Caco-2 (cell line): ENCODE measurements at regions not wholly inside any gene's neighbourhood (a gene's known extent, or its start where the extent isn't known, plus 50 kb on each side); places are given as distances from the start of the nearest gene placed in this dataset.

Experiments used
- BruUV-seq: library from RNA; stranded (reverse); fragments of 400-500 nt; replicated peaks from 2 replicates; lab custom pipeline; 2021; lab: Mats Ljungman, UMichigan
- CTCF ChIA-PET: fragments of 300-600 bp; sonication (Branson Sonifier 250); formaldehyde crosslinking; loops from one replicate; lab custom pipeline; 2022; ENCODE audit warnings: antibody characterized with exemption; lab: Charles Lee
- POLR2A ChIA-PET: fragments of 300-600 bp; sonication (Branson Sonifier 250); formaldehyde crosslinking; loops from one replicate; lab custom pipeline; 2022; ENCODE audit warnings: antibody characterized with exemption; lab: Charles Lee
- DNase-seq, 2 experiments: peaks; one replicate each; pipeline versions ENCODE4 v3.0.0 to v3.0.0-alpha.2; 2020 to 2022
- H3K27me3 ChIP-seq: replicated peaks from 2 replicates; pipeline ENCODE4 v1.6.0; 2011; ENCODE audit warnings: low read length; ENCODE audit not compliant: control insufficient read depth, insufficient read depth
- H3K36me3 ChIP-seq: 2 replicates; pipeline ENCODE4 v1.5.1; 2011; ENCODE audit warnings: low read length; ENCODE audit not compliant: control insufficient read depth, insufficient read depth
- H3K4me1 ChIP-seq: fragments of 250-450 bp; sonication (Bioruptor Pico); 2 replicates; pipeline ENCODE4 v1.5.1; 2020; ENCODE audit warnings: mild to moderate bottlenecking
- H3K4me3 ChIP-seq: 2 replicates; pipeline ENCODE4 v1.5.1; 2011; ENCODE audit warnings: low read depth, mild to moderate bottlenecking, control low read depth, low read length
- H3K9me3 ChIP-seq: fragments of 250-450 bp; sonication (Bioruptor Pico); 2 replicates; pipeline ENCODE4 v1.5.1; 2020; ENCODE audit warnings: mild to moderate bottlenecking, moderate library complexity
- H3K27ac Mint-ChIP-seq: one replicate; pipeline ENCODE4 v1.8.0; 2022; ENCODE audit warnings: mixed read lengths; ENCODE audit not compliant: unreplicated experiment
- H3K27me3 Mint-ChIP-seq: one replicate; pipeline ENCODE4 v1.8.0; 2022; ENCODE audit warnings: mixed read lengths; ENCODE audit not compliant: insufficient read depth, unreplicated experiment
- H3K36me3 Mint-ChIP-seq: one replicate; pipeline ENCODE4 v1.8.0; 2022; ENCODE audit warnings: mild to moderate bottlenecking, mixed read lengths; ENCODE audit not compliant: insufficient read depth, unreplicated experiment
- H3K4me1 Mint-ChIP-seq: one replicate; pipeline ENCODE4 v1.8.0; 2022; ENCODE audit warnings: low read depth, mixed read lengths; ENCODE audit not compliant: unreplicated experiment
- H3K4me3 Mint-ChIP-seq: one replicate; pipeline ENCODE4 v1.8.0; 2022; ENCODE audit warnings: mild to moderate bottlenecking, moderate library complexity, mixed read lengths; ENCODE audit not compliant: unreplicated experiment
- H3K9me3 Mint-ChIP-seq: one replicate; pipeline ENCODE4 v1.8.0; 2022; ENCODE audit warnings: mixed read lengths; ENCODE audit not compliant: unreplicated experiment
- CTCF ChIP-seq, 2 experiments: fragments of 200-600 bp in 1 of 2; IDR thresholded peaks; 1 replicate in 1 of 2; 2 replicates in 1 of 2; pipeline versions ENCODE4 v1.5.1 to v1.8.0; 2011 to 2022; ENCODE audit warnings: antibody characterized with exemption in 1 of 2, control low read depth in 1 of 2, inconsistent platforms in 1 of 2, low read depth in 1 of 2, low read length in 1 of 2, mild to moderate bottlenecking in 1 of 2, moderate library complexity in 1 of 2; ENCODE audit not compliant: insufficient read depth in 1 of 2, severe bottlenecking in 1 of 2, unreplicated experiment in 1 of 2
- intact Hi-C: fragments of 100-400 bp; cut with micrococcal nuclease; formaldehyde crosslinking; loops from one replicate; pipeline ENCODE4 v1.10.0; 2022; ENCODE audit not compliant: unreplicated experiment

- Mint-ChIP-seq H3K4me1 (no peaks in the 10 kb centered on the region), H3K4me3 (no peak overlapping the region), H3K36me3 (no peaks in the 10 kb centered on the region), H3K27me3 (no peaks in the 10 kb centered on the region), H3K27ac (no peak overlapping the region), H3K9me3 (no peaks in the 10 kb centered on the region)
- H3K36me3 ChIP-seq = no peaks in the 10 kb centered on the region
- H3K27me3 ChIP-seq = no peaks in the 10 kb centered on the region
- no peak for TF ChIP-seq CTCF (IDR thresholded peaks at IDR 0.05; ENCODE audit: insufficient read depth in 1 of 2, low read depth in 1 of 2, low read length in 1 of 2, severe bottlenecking in 1 of 2, unreplicated experiment in 1 of 2)
- ChIA-PET POLR2A (no interaction called here), CTCF (no interaction called here)
- intact Hi-C loops = no loop called here
- no peaks in the 10 kb centered on the region for H3K4me1 ChIP-seq
- H3K9me3 ChIP-seq = no peaks in the 10 kb centered on the region
- no peak overlapping the region for H3K4me3 ChIP-seq
- DNase-seq = no peak
- no TSS peak for BruUV-seq
Measured at GRCh38 chrX:100478714-100479306, 68.7 kb upstream of the PCDH19 start.

DNA sequence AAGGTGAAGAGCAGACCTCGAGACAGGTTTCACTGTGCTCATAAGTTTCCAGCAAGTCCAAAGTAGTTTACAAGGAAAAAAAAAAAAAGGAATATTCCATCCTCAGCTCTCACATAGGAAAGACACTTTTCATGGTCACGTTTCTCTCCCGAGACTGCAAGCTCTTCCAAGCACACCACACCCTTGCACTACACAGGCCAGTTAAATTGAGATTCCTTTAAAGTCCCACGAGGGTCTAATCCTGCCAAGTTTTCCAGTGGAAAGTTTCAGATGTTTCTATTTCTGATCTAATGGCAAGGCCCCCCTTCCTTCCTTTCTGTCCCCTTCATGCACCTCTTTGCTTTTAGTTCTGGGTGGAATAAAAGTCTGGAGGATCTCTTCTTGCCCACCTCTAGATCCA, 67.9 kb upstream of the PCDH19 start:
- Mint-ChIP-seq H3K27ac (no peak overlapping the region), H3K36me3 (no peaks in the 10 kb centered on the region), H3K4me3 (no peak overlapping the region), H3K9me3 (no peaks in the 10 kb centered on the region), H3K27me3 (no peaks in the 10 kb centered on the region), H3K4me1 (no peaks in the 10 kb centered on the region)
- intact Hi-C loops = no loop called here
- BruUV-seq = no TSS peak
- H3K36me3 ChIP-seq = no peaks in the 10 kb centered on the region
- H3K4me3 ChIP-seq = no peak overlapping the region
- H3K9me3 ChIP-seq = no peaks in the 10 kb centered on the region
- no peaks in the 10 kb centered on the region for H3K27me3 ChIP-seq
- ChIA-PET CTCF (no interaction called here), POLR2A (no interaction called here)
- DNase-seq = no peak
- no peaks in the 10 kb centered on the region for H3K4me1 ChIP-seq
- TF ChIP-seq CTCF (IDR thresholded peaks at IDR 0.05; ENCODE audit: insufficient read depth in 1 of 2, low read depth in 1 of 2, low read length in 1 of 2, severe bottlenecking in 1 of 2, unreplicated experiment in 1 of 2) = no peak

GRCh38 chrX:100477467-100477866, 67.4 kb upstream of the PCDH19 start:
- CTCF ChIA-PET = no interaction called here
- Histone ChIP-seq H3K4me1 (no peaks in the 10 kb centered on the region), H3K27me3 (no peaks in the 10 kb centered on the region), H3K9me3 (no peaks in the 10 kb centered on the region), H3K36me3 (no peaks in the 10 kb centered on the region), H3K4me3 (no peak overlapping the region)
- Mint-ChIP-seq H3K4me3 (no peak overlapping the region), H3K4me1 (no peaks in the 10 kb centered on the region), H3K9me3 (no peaks in the 10 kb centered on the region), H3K36me3 (no peaks in the 10 kb centered on the region), H3K27me3 (no peaks in the 10 kb centered on the region), H3K27ac (no peak overlapping the region)
- intact Hi-C loops = no loop called here
- no peak for TF ChIP-seq CTCF (IDR thresholded peaks at IDR 0.05; ENCODE audit: insufficient read depth in 1 of 2, low read depth in 1 of 2, low read length in 1 of 2, severe bottlenecking in 1 of 2, unreplicated experiment in 1 of 2)
- no TSS peak for BruUV-seq
- POLR2A ChIA-PET = no interaction called here
- no peak for DNase-seq
